RWPE1 (cell line): ENCODE measurements at regions not wholly inside any gene's neighbourhood (a gene's known extent, or its start where the extent isn't known, plus 50 kb on each side); places are given as distances from the start of the nearest gene placed in this dataset.

ENCODE experiments used
- CTCF ChIA-PET: fragments of 350-600 bp; sonication (Branson Sonifier 250); formaldehyde crosslinking; extraction: SDS; loops from one replicate; lab custom pipeline; 2021; lab: Yijun Ruan, JAX
- POLR2A ChIA-PET: fragments of 400-600 bp; formaldehyde crosslinking; extraction: SDS; loops from one replicate; lab custom pipeline; 2020; ENCODE audit warnings: antibody characterized with exemption; ENCODE audit not compliant: low non-redundant PET; lab: Yijun Ruan, JAX
- DNase-seq: peaks from one replicate; pipeline ENCODE4 v3.0.0; 2012; ENCODE audit warnings: low spot score
- H3K27ac ChIP-seq: fragments of 450-650 bp; 2 replicates; pipeline ENCODE4 v1.5.1; 2017
- TF ChIP-seq, protein P1 (sequence below): fragments of 450-650 bp; conservative IDR thresholded peaks from 2 replicates; pipeline ENCODE4 v1.5.1; 2017; ENCODE audit warnings: low read depth, mild to moderate bottlenecking

- no peak for DNase-seq
These were observed 85.2 kb downstream of the GLI2 start for GRCh38 chr2:120820953-120821279.

GRCh38 chr2:120821446-120822160, 85.9 kb downstream of the GLI2 start:
- POLR2A ChIA-PET, result no interaction called here
- no peak for DNase-seq
- CTCF ChIA-PET, result no interaction called here

More at GRCh38 chr2:120820953-120821279, 85.2 kb downstream of the GLI2 start:
- ChIA-PET POLR2A (no interaction called here), CTCF (no interaction called here)
- H3K27ac ChIP-seq, result no peak overlapping the region
- TF ChIP-seq, protein P1, sequence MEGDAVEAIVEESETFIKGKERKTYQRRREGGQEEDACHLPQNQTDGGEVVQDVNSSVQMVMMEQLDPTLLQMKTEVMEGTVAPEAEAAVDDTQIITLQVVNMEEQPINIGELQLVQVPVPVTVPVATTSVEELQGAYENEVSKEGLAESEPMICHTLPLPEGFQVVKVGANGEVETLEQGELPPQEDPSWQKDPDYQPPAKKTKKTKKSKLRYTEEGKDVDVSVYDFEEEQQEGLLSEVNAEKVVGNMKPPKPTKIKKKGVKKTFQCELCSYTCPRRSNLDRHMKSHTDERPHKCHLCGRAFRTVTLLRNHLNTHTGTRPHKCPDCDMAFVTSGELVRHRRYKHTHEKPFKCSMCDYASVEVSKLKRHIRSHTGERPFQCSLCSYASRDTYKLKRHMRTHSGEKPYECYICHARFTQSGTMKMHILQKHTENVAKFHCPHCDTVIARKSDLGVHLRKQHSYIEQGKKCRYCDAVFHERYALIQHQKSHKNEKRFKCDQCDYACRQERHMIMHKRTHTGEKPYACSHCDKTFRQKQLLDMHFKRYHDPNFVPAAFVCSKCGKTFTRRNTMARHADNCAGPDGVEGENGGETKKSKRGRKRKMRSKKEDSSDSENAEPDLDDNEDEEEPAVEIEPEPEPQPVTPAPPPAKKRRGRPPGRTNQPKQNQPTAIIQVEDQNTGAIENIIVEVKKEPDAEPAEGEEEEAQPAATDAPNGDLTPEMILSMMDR, result no peak

DNA sequence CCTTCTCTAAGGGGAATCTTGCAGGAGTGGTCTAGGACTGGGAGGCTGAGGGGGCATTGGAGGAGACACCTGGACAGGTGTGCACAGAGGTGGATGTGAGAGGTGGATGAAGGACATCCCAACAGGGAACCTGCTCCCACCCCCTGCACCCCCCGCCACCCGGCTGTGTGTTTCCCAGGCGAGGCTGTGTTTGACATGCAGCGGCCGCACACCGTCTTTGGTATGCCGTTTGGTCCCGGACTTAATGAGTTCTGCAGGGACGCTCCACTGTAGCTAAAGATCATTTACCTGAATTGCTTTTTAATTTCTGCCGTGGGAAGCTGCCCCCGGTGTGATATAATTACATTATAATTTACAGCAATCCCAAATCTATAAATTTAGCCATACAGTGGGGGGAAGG, 87.3 kb downstream of the GLI2 start:
- TF ChIP-seq, protein P1, result no peak
- ChIA-PET POLR2A (no interaction called here), CTCF (no interaction called here)
- no peak overlapping the region for H3K27ac ChIP-seq
- DNase-seq, result no peak

More at GRCh38 chr2:120821446-120822160, 85.9 kb downstream of the GLI2 start:
- no peak overlapping the region for H3K27ac ChIP-seq
- TF ChIP-seq, protein P1, result no peak

GRCh38 chr2:120823551-120823950, 87.9 kb downstream of the GLI2 start:
- TF ChIP-seq, protein P1, result no peak
- no peak for DNase-seq
- no peak overlapping the region for H3K27ac ChIP-seq
- POLR2A ChIA-PET, result no interaction called here
- CTCF ChIA-PET, result no interaction called here

- TF ChIP-seq, protein P1, result no peak
These were observed 88.6 kb downstream of the GLI2 start for GRCh38 chr2:120824246-120824645.

DNA sequence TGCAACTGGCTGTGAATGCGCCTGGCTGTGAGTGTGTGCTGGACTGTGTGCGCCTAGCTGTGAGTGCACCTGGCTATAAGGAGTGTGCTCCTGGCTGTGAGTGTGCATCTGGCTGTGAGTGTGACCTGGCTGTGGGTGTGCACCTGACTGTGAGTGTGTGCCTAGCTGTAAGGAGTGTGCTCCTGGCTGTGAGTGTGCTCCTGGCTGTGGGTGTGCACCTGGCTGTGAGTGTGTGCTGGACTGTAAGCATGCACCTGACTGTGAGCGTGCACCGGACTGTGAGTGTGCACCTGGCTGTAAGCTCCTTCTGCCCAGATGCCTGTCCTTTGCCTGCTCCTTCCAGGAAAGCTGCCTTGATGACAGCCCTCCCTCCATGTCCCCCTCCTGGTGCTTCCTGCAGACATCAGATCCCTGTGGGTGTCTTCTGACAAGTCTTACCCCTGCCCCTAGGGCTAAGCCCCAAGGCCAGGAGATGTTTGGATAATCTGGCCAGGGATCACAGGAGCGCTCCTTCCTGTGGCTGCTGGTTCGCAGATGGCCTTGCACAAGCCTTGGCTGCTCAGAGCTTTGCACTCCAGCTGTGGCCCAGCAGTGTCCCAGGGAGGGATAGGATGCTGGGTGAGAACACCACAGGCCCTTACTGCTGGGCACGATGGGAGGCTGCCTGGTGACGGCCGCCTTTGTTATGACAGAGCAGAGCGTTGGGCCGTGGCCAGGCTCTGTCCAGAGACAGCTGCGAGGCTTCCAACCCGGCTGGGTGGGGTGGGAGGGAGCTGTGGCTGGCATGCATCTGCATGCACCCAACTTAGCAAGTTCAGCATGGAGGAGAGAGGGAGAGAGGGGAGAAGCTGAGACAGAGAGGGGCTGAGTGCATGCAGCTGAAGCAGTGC, 89.9 kb downstream of the GLI2 start:
- ChIA-PET POLR2A (no interaction called here), CTCF (interaction anchor here (0.6 kb wide), 1 partner anchor 129 kb away, joined by 3 read pairs; no protein-coding TSS in a partner anchor)
- TF ChIP-seq, protein P1, result no peak
- DNase-seq, result peak; percentile 30
- peak overlapping the region; percentile 82 for H3K27ac ChIP-seq

More at GRCh38 chr2:120824246-120824645, 88.6 kb downstream of the GLI2 start:
- no peak overlapping the region for H3K27ac ChIP-seq
- POLR2A ChIA-PET, result interaction anchor here (0.5 kb wide), 1 partner anchor 503 kb away, joined by 3 read pairs; no protein-coding TSS in a partner anchor
- no peak for DNase-seq
- CTCF ChIA-PET, result interaction anchor here (0.6 kb wide), 2 partner anchors 34 to 246 kb away, joined by 3 to 5 read pairs; no protein-coding TSS in a partner anchor
